SK-N-SH (cell line): ENCODE measurements at regions not wholly inside any gene's neighbourhood (a gene's known extent, or its start where the extent isn't known, plus 50 kb on each side); places are given as distances from the start of the nearest gene placed in this dataset.

ENCODE experiments used
- CTCF ChIA-PET: fragments of 300-600, 350-600 bp; formaldehyde crosslinking; extraction: SDS; loops from one replicate; lab custom pipeline; 2021; lab: Yijun Ruan, JAX
- POLR2A ChIA-PET: fragments of 350-600 bp; sonication (Branson Sonifier 250); formaldehyde crosslinking; extraction: SDS; loops from one replicate; lab custom pipeline; 2020; ENCODE audit warnings: antibody characterized with exemption, inconsistent platforms; lab: Yijun Ruan, JAX
- DNase-seq: peaks from one replicate; pipeline ENCODE4 v3.0.0; 2012
- H2AFZ ChIP-seq: fragments of 200-600 bp; sonication (generic); 2 replicates; pipeline ENCODE4 v1.8.1; 2016; ENCODE audit warnings: antibody characterized with exemption, mild to moderate bottlenecking, low read depth
- H3F3A ChIP-seq: fragments of 200-600 bp; sonication (generic); replicated peaks from 2 replicates; pipeline ENCODE3; 2016; ENCODE audit warnings: antibody characterized with exemption, mild to moderate bottlenecking; ENCODE audit not compliant: insufficient read depth
- H3K27ac ChIP-seq, 2 experiments: fragments of 200-500 bp in 1 of 2; fragments of 200-600 bp in 1 of 2; sonication (Bioruptor generic) in 1 of 2; sonication (generic), shearing (Covaris generic) in 1 of 2; 2 replicates each; pipeline versions ENCODE4 v1.5.1 to v1.6.1; 2014 to 2016; ENCODE audit warnings: low read depth in 2 of 2, inconsistent platforms in 1 of 2, low read length in 1 of 2, mild to moderate bottlenecking in 1 of 2, mixed read lengths in 1 of 2
- H3K27me3 ChIP-seq: fragments of 200-600 bp; sonication (generic), shearing (Covaris generic); 2 replicates; pipeline ENCODE4 v1.6.1; 2016; ENCODE audit warnings: mixed run types; ENCODE audit not compliant: insufficient read depth
- H3K36me3 ChIP-seq, 2 experiments: fragments of 200-500 bp in 1 of 2; fragments of 200-600 bp in 1 of 2; sonication (Bioruptor generic) in 1 of 2; sonication (generic) in 1 of 2; replicated peaks in 1 of 2; 2 replicates each; pipeline versions ENCODE3 to v1.5.1; 2014 to 2016; ENCODE audit warnings: low read length in 1 of 2, mild to moderate bottlenecking in 1 of 2; ENCODE audit not compliant: insufficient read depth in 2 of 2, control insufficient read depth in 1 of 2
- H3K4me1 ChIP-seq, 2 experiments: fragments of 200-500 bp in 1 of 2; fragments of 200-600 bp in 1 of 2; sonication (Bioruptor generic) in 1 of 2; sonication (generic), shearing (Covaris generic) in 1 of 2; 2 replicates each; pipeline versions ENCODE4 v1.5.1 to v1.6.1; 2014 to 2016; ENCODE audit warnings: low read depth in 1 of 2, low read length in 1 of 2, mixed run types in 1 of 2; ENCODE audit not compliant: insufficient read depth in 2 of 2, control insufficient read depth in 1 of 2
- H3K4me2 ChIP-seq: fragments of 200-600 bp; sonication (generic), shearing (Covaris generic); 2 replicates; pipeline ENCODE4 v1.6.1; 2017; ENCODE audit warnings: mixed run types
- H3K4me3 ChIP-seq, 2 experiments: fragments of 200-500 bp in 1 of 2; fragments of 200-600 bp in 1 of 2; sonication (Bioruptor generic) in 1 of 2; sonication (generic), shearing (Covaris generic) in 1 of 2; 2 replicates each; pipeline versions ENCODE4 v1.5.1 to v1.8.1; 2014 to 2016; ENCODE audit warnings: low read depth in 2 of 2, inconsistent platforms in 1 of 2, low read length in 1 of 2, mild to moderate bottlenecking in 1 of 2, mixed read lengths in 1 of 2, moderate library complexity in 1 of 2
- H3K79me2 ChIP-seq: fragments of 200-600 bp; sonication (generic); 2 replicates; pipeline ENCODE4 v1.8.1; 2017; ENCODE audit warnings: mild to moderate bottlenecking; ENCODE audit not compliant: insufficient read depth
- H3K9ac ChIP-seq: fragments of 200-600 bp; sonication (generic); 2 replicates; pipeline ENCODE4 v1.6.1; 2017; ENCODE audit warnings: mixed run types
- H3K9me2 ChIP-seq: fragments of 200-600 bp; sonication (generic); 2 replicates; pipeline ENCODE4 v1.6.1; 2017; ENCODE audit warnings: mixed run types
- H3K9me3 ChIP-seq: fragments of 200-600 bp; sonication (generic); 2 replicates; pipeline ENCODE4 v1.6.1; 2017; ENCODE audit warnings: mixed run types, mild to moderate bottlenecking, moderate library complexity
- H4K20me1 ChIP-seq: fragments of 200-600 bp; sonication (generic); 2 replicates; pipeline ENCODE4 v1.6.1; 2017; ENCODE audit warnings: mild to moderate bottlenecking, mixed run types; ENCODE audit not compliant: insufficient read depth
- CHD2 ChIP-seq: fragments of 150-350 bp; IDR thresholded peaks from 2 replicates; pipeline ENCODE4 v1.6.1; 2018; ENCODE audit warnings: low read length; ENCODE audit not compliant: partially characterized antibody
- ELF1 ChIP-seq: IDR thresholded peaks from 2 replicates; pipeline ENCODE4 v1.4.0; 2012
- EP300 ChIP-seq, 2 experiments: IDR thresholded peaks; 2 replicates each; pipeline versions ENCODE4 v1.4.0 to v1.6.1; 2012; ENCODE audit warnings: borderline replicate concordance in 1 of 2, low read depth in 1 of 2, low read length in 1 of 2
- EZH2phosphoT487 ChIP-seq: fragments of 200-600 bp; sonication (generic); IDR thresholded peaks from 2 replicates; pipeline ENCODE4 v1.6.1; 2017; ENCODE audit warnings: low read depth, mixed run types, mild to moderate bottlenecking, antibody characterized with exemption, moderate library complexity, borderline replicate concordance
- FOSL2 ChIP-seq: IDR thresholded peaks from 2 replicates; pipeline ENCODE4 v1.4.0; 2012; ENCODE audit warnings: low read depth, mild to moderate bottlenecking, moderate library complexity, borderline replicate concordance
- FOXJ3 ChIP-seq: sonication (generic); formaldehyde crosslinking; IDR thresholded peaks from 2 replicates; pipeline ENCODE4 v1.5.1; 2020; ENCODE audit warnings: mild to moderate bottlenecking, missing genetic modification reagents
- FOXM1 ChIP-seq: IDR thresholded peaks from 2 replicates; pipeline ENCODE4 v1.4.0; 2012; ENCODE audit warnings: low read depth, mild to moderate bottlenecking
- GABPA ChIP-seq: IDR thresholded peaks from 2 replicates; pipeline ENCODE4 v1.4.0; 2012; ENCODE audit warnings: low read depth, mild to moderate bottlenecking
- IRF3 ChIP-seq: fragments of 150-350 bp; IDR thresholded peaks from 2 replicates; pipeline ENCODE4 v1.6.1; 2016; ENCODE audit warnings: mild to moderate bottlenecking, low read depth, low read length
- MAX ChIP-seq: IDR thresholded peaks from 2 replicates; pipeline ENCODE4 v1.4.0; 2012; ENCODE audit warnings: low read depth
- MXI1 ChIP-seq: IDR thresholded peaks from 2 replicates; pipeline ENCODE4 v1.6.1; 2012; ENCODE audit warnings: mild to moderate bottlenecking, low read depth, low read length, improper control_type of control experiment
- PBX3 ChIP-seq: IDR thresholded peaks from 2 replicates; pipeline ENCODE4; 2012
- RAD21 ChIP-seq: IDR thresholded peaks from 2 replicates; pipeline ENCODE4 v1.6.1; 2012; ENCODE audit warnings: mild to moderate bottlenecking, low read length
- RCOR1 ChIP-seq: fragments of 150-350 bp; IDR thresholded peaks from 2 replicates; pipeline ENCODE4 v1.6.1; 2017; ENCODE audit warnings: antibody characterized with exemption, low read length
- REST ChIP-seq: IDR thresholded peaks from 2 replicates; pipeline ENCODE4 v1.6.1; 2012; ENCODE audit warnings: mild to moderate bottlenecking, low read depth, low read length, moderate library complexity
- RFX5 ChIP-seq: IDR thresholded peaks from 2 replicates; pipeline ENCODE4 v1.6.1; 2012; ENCODE audit warnings: mild to moderate bottlenecking, improper control_type of control experiment, low read length
- SIN3A ChIP-seq: IDR thresholded peaks from 2 replicates; pipeline ENCODE4 v1.6.1; 2012; ENCODE audit warnings: low read depth, mild to moderate bottlenecking, low read length, moderate library complexity, borderline replicate concordance
- SMC3 ChIP-seq: IDR thresholded peaks from 2 replicates; pipeline ENCODE4 v1.6.1; 2012; ENCODE audit warnings: low read depth, low read length, improper control_type of control experiment
- TCF12 ChIP-seq: IDR thresholded peaks from 2 replicates; pipeline ENCODE4 v1.4.0; 2012
- YY1 ChIP-seq: IDR thresholded peaks from 2 replicates; pipeline ENCODE4 v1.4.0; 2012; ENCODE audit warnings: low read depth, mild to moderate bottlenecking
- ZBTB33 ChIP-seq: IDR thresholded peaks from 2 replicates; pipeline ENCODE4 v1.4.0; 2012; ENCODE audit warnings: low read depth, borderline replicate concordance
- WGBS: methylation state at CpG from one replicate; pipeline ENCODE4 v1.1.6; 2017; ENCODE audit warnings: low lambda C conversion rate; 5-methylcytosine and 5-hydroxymethylcytosine counted together

GRCh38 chr21:24223624-24224023, 1383.7 kb downstream of the MRPL39 start:
- H3K27me3 ChIP-seq = no peaks in the 10 kb centered on the region
- peaks cover 7% of the 10 kb centered on the region for H3F3A ChIP-seq
- H3K4me3 ChIP-seq = no peak overlapping the region
- H3K4me2 ChIP-seq = no peak overlapping the region
- H3K27ac ChIP-seq = no peak overlapping the region
- no peaks in the 10 kb centered on the region for H3K36me3 ChIP-seq
- DNase-seq = no peak
- ChIA-PET POLR2A (no interaction called here), CTCF (interaction anchor here (0.7 kb wide), 1 partner anchor 16 kb away, joined by 3 read pairs; no protein-coding TSS in a partner anchor)
- H3K79me2 ChIP-seq = no peaks in the 10 kb centered on the region
- no peak overlapping the region for H3K9ac ChIP-seq
- H4K20me1 ChIP-seq = no peaks in the 10 kb centered on the region
- 59% methylated on average over 2 of the region's 2 CpGs for WGBS
- 0 out of 2 replicates have a peak, but pooled peaks cover 8% of the 10 kb centered on the region for H3K9me3 ChIP-seq
- no peak overlapping the region for H2AFZ ChIP-seq
- peaks cover 0 to 2% of the 10 kb centered on the region in 2 experiments; a peak in 1 of 4 replicates for H3K4me1 ChIP-seq
- TF ChIP-seq FOSL2 = no peak
- TF ChIP-seq ZBTB33 = no peak
- TF ChIP-seq TCF12 = no peak
- TF ChIP-seq FOXM1 = no peak
- no peak for TF ChIP-seq FOXJ3
- TF ChIP-seq ELF1 = no peak
- no peak for TF ChIP-seq SMC3
- no peak for TF ChIP-seq GABPA
- H3K9me2 ChIP-seq = no peaks in the 10 kb centered on the region

- 76% methylated on average over 3 of the region's 3 CpGs for WGBS
- no peaks in the 10 kb centered on the region for H4K20me1 ChIP-seq
- H3K27ac ChIP-seq = no peak overlapping the region
- H3K9me2 ChIP-seq = no peaks in the 10 kb centered on the region
- H3K9ac ChIP-seq = no peak overlapping the region
- H3K4me2 ChIP-seq = no peak overlapping the region
- H3K27me3 ChIP-seq = no peaks in the 10 kb centered on the region
- CTCF ChIA-PET = interaction anchor here (0.6 kb wide), 1 partner anchor 1364 kb away, joined by 3 read pairs; no protein-coding TSS in a partner anchor
- H3K4me3 ChIP-seq = no peak overlapping the region
- POLR2A ChIA-PET = no interaction called here
- no peak for DNase-seq
- no peaks in the 10 kb centered on the region for H3K79me2 ChIP-seq
- 0 out of 2 replicates have a peak, but pooled peaks cover 8% of the 10 kb centered on the region for H3K9me3 ChIP-seq
- H3K36me3 ChIP-seq = no peaks in the 10 kb centered on the region
- peaks cover 0 to 2% of the 10 kb centered on the region in 2 experiments; a peak in 1 of 4 replicates for H3K4me1 ChIP-seq
- peak overlapping the region; percentile 40; the same call in 1 of the 2 replicates for H2AFZ ChIP-seq
- peaks cover 7% of the 10 kb centered on the region for H3F3A ChIP-seq
- TF ChIP-seq IRF3 (no peak), RCOR1 (no peak), ELF1 (no peak), SIN3A (no peak), REST (no peak), RFX5 (no peak), EZH2phosphoT487 (no peak), RAD21 (no peak), YY1 (no peak), EP300 (IDR thresholded peaks at IDR 0.05; ENCODE audit: borderline replicate concordance in 1 of 2, low read depth in 1 of 2, low read length in 1 of 2) (no peak), PBX3 (no peak), FOXM1 (no peak), CHD2 (no peak), SMC3 (no peak), MXI1 (no peak), MAX (no peak)
These were observed 1384.6 kb downstream of the MRPL39 start for GRCh38 chr21:24222676-24223075.
